ENCODE measurements at regions not wholly inside any gene's neighbourhood (a gene's known extent, or its start where the extent isn't known, plus 50 kb on each side); places are given as distances from the start of the nearest gene placed in this dataset.
"Not testable (repeated sequence)": the region's sequence is repeated elsewhere in the genome, so short reads cannot be mapped to it uniquely, and the experiment has no call there.

GRCh38 chr5:8557728-8558127 is 688.8 kb downstream of the MTRR start:
- DNase-seq (ENCODE audit: low read depth in 2 of 2) = no peak

GRCh38 chr5:8560776-8561175 is 691.8 kb downstream of the MTRR start:
- no peak for DNase-seq (ENCODE audit: low read depth in 2 of 2)

GRCh38 chr5:8561224-8561840 is 692.4 kb downstream of the MTRR start:
- DNase-seq (ENCODE audit: low read depth in 2 of 2) = no peak

GRCh38 chr5:8561854-8562253 is 692.9 kb downstream of the MTRR start:
- DNase-seq (ENCODE audit: low read depth in 2 of 2) = no peak

- DNase-seq (ENCODE audit: low read depth in 2 of 2) = not testable (repeated sequence)
These were observed 694.6 kb downstream of the MTRR start for GRCh38 chr5:8563540-8563939.

- DNase-seq (ENCODE audit: low read depth in 2 of 2) = no peak
These were observed 699.9 kb downstream of the MTRR start for GRCh38 chr5:8568858-8569257.

GRCh38 chr5:8570528-8570927 is 701.6 kb downstream of the MTRR start:
- DNase-seq (ENCODE audit: low read depth in 2 of 2) = no peak

GRCh38 chr5:8576178-8576577 is 707.2 kb downstream of the MTRR start:
- DNase-seq (ENCODE audit: low read depth in 2 of 2) = no peak

- no peak for DNase-seq (ENCODE audit: low read depth in 2 of 2)
These were observed 708.8 kb downstream of the MTRR start for GRCh38 chr5:8577792-8578191.

GRCh38 chr5:8580298-8580697 is 711.4 kb downstream of the MTRR start:
- no peak for DNase-seq (ENCODE audit: low read depth in 2 of 2)

GRCh38 chr5:8581047-8581446 is 712.1 kb downstream of the MTRR start:
- no peak for DNase-seq (ENCODE audit: low read depth in 2 of 2)

- no peak for DNase-seq (ENCODE audit: low read depth in 2 of 2)
These were observed 716.5 kb downstream of the MTRR start for GRCh38 chr5:8585230-8586018.

GRCh38 chr5:8590959-8591358 is 722.0 kb downstream of the MTRR start:
- no peak for DNase-seq (ENCODE audit: low read depth in 2 of 2)

GRCh38 chr5:8598356-8598755 is 729.4 kb downstream of the MTRR start:
- no peak for DNase-seq (ENCODE audit: low read depth in 2 of 2)

GRCh38 chr5:8598996-8599395 is 730.0 kb downstream of the MTRR start:
- DNase-seq (ENCODE audit: low read depth in 2 of 2) = no peak

GRCh38 chr5:8600843-8601242 is 731.9 kb downstream of the MTRR start:
- DNase-seq (ENCODE audit: low read depth in 2 of 2) = no peak

GRCh38 chr5:8601831-8602354 is 732.9 kb downstream of the MTRR start:
- no peak for DNase-seq (ENCODE audit: low read depth in 2 of 2)

GRCh38 chr5:8606231-8606630 is 737.3 kb downstream of the MTRR start:
- DNase-seq (ENCODE audit: low read depth in 2 of 2) = no peak

GRCh38 chr5:8611067-8611466 is 742.1 kb downstream of the MTRR start:
- DNase-seq (ENCODE audit: low read depth in 2 of 2) = no peak

GRCh38 chr5:8613078-8613685 is 744.2 kb downstream of the MTRR start:
- DNase-seq (ENCODE audit: low read depth in 2 of 2) = no peak

- no peak for DNase-seq (ENCODE audit: low read depth in 2 of 2)
These were observed 746.4 kb downstream of the MTRR start for GRCh38 chr5:8615142-8615858.

GRCh38 chr5:8628521-8628920 is 759.6 kb downstream of the MTRR start:
- DNase-seq (ENCODE audit: low read depth in 2 of 2) = no peak
